HUES48 (cell line): ENCODE measurements at regions not wholly inside any gene's neighbourhood (a gene's known extent, or its start where the extent isn't known, plus 50 kb on each side); places are given as distances from the start of the nearest gene placed in this dataset.
A peak's percentile ranks its signal among the peaks of the same experiment; 100 is the strongest.

Source experiments
- H3K27ac ChIP-seq: one replicate; pipeline ENCODE4 v1.7.0; 2013; ENCODE audit warnings: low read depth, low read length, inconsistent platforms
- H3K27me3 ChIP-seq: 2 replicates; pipeline ENCODE4 v1.6.1; 2013; ENCODE audit warnings: mild to moderate bottlenecking, low read length; ENCODE audit not compliant: control insufficient read depth, insufficient read depth
- H3K36me3 ChIP-seq: 2 replicates; pipeline ENCODE4 v1.6.1; 2013; ENCODE audit warnings: low read length; ENCODE audit not compliant: control insufficient read depth, insufficient read depth
- H3K4me1 ChIP-seq: 2 replicates; pipeline ENCODE4 v1.6.1; 2013; ENCODE audit warnings: mild to moderate bottlenecking, low read length; ENCODE audit not compliant: control insufficient read depth, insufficient read depth
- H3K4me3 ChIP-seq: 2 replicates; pipeline ENCODE4 v1.5.1; 2013; ENCODE audit warnings: mild to moderate bottlenecking, low read depth, low read length
- H3K9ac ChIP-seq: 2 replicates; pipeline ENCODE4 v1.6.1; 2013; ENCODE audit warnings: mild to moderate bottlenecking, low read depth, low read length, moderate library complexity
- H3K9me3 ChIP-seq: 2 replicates; pipeline ENCODE4 v1.6.1; 2013; ENCODE audit warnings: low read length; ENCODE audit not compliant: control insufficient read depth, insufficient read depth

GRCh38 chr12:77603946-77604345 is 226.7 kb upstream of the NAV3 start:
- Histone ChIP-seq H3K4me3 (no peak overlapping the region), H3K36me3 (no peaks in the 10 kb centered on the region), H3K9me3 (no peaks in the 10 kb centered on the region), H3K27me3 (no peaks in the 10 kb centered on the region), H3K9ac (no peak overlapping the region), H3K27ac (no peak overlapping the region), H3K4me1 (no peaks in the 10 kb centered on the region)

GRCh38 chr12:77601069-77601468 is 229.6 kb upstream of the NAV3 start:
- Histone ChIP-seq H3K9me3 (no peaks in the 10 kb centered on the region), H3K4me3 (no peak overlapping the region), H3K36me3 (no peaks in the 10 kb centered on the region)

DNA sequence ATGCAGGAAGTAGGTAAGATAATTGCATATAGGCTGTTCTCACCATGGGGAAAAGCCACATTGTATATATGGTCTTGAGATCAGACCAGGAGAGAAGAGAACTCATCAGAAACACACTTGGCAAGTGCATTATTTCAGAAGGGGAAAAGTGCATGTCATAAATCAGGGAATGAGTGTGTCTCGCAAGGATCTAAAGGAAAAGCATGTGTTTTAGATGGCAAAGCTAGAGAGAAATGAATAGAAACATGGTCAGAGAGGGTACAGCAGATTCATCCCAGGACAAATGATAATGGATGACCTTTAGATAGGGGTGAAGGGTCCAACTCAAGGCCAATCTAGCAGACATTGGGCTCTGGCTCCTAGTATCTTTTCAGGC is 230.2 kb upstream of the NAV3 start:
- Histone ChIP-seq H3K36me3 (no peaks in the 10 kb centered on the region), H3K4me1 (no peaks in the 10 kb centered on the region), H3K9me3 (no peaks in the 10 kb centered on the region), H3K9ac (no peak overlapping the region), H3K27me3 (no peaks in the 10 kb centered on the region), H3K27ac (no peak overlapping the region), H3K4me3 (no peak overlapping the region)

More at GRCh38 chr12:77601069-77601468, 229.6 kb upstream of the NAV3 start:
- Histone ChIP-seq H3K27ac (no peak overlapping the region), H3K9ac (no peak overlapping the region), H3K4me1 (no peaks in the 10 kb centered on the region), H3K27me3 (no peaks in the 10 kb centered on the region)

GRCh38 chr12:77599782-77600467 is 230.8 kb upstream of the NAV3 start:
- no peak overlapping the region for H3K27ac ChIP-seq
- H3K27me3 ChIP-seq: no peaks in the 10 kb centered on the region
- H3K4me1 ChIP-seq: no peaks in the 10 kb centered on the region
- no peaks in the 10 kb centered on the region for H3K36me3 ChIP-seq
- H3K9ac ChIP-seq: no peak overlapping the region
- H3K4me3 ChIP-seq: no peak overlapping the region
- no peaks in the 10 kb centered on the region for H3K9me3 ChIP-seq

DNA sequence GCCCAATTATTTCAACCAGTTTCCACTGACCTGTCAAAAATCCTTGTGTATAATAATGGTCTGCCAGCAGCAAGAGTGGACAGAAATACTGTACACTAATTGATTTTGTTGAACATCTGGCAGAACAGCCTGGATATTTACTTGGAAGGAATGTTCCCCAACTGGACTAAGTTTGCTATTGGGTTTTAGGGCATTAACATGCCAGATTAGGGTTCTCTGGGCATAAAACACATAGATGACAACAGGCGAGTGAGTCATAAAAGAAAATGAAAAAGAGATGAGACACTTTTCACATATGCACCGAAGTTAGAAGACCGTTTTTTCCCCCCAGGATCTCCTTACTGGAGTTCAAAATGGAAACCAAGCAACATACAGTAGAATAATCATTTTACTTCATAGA is 236.3 kb upstream of the NAV3 start:
- H3K4me1 ChIP-seq: no peaks in the 10 kb centered on the region
- no peak overlapping the region for H3K27ac ChIP-seq
- no peaks in the 10 kb centered on the region for H3K36me3 ChIP-seq
- no peak overlapping the region for H3K9ac ChIP-seq
- no peaks in the 10 kb centered on the region for H3K9me3 ChIP-seq
- no peak overlapping the region for H3K4me3 ChIP-seq
- H3K27me3 ChIP-seq: no peaks in the 10 kb centered on the region

DNA sequence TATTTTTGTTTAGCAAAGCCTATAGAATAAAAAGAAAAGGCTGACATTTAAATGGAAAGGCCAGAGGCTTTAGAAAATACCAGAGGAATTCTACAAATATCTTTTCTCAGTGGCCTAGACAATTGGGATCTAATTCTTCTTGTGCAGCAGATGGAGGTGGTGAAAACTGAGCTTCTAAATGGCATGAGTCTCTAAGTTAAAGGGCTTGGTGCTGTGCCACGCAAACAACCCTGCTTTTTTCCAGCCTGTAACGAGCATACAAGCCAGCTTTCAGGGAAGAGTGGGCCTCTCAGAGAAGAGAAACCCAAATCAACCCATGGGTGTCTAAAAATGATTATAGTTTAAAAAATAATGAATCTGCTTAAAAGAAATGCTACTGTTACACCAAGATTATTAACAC is 237.9 kb upstream of the NAV3 start:
- Histone ChIP-seq H3K9me3 (no peaks in the 10 kb centered on the region), H3K4me3 (no peak overlapping the region), H3K4me1 (no peaks in the 10 kb centered on the region), H3K9ac (no peak overlapping the region), H3K27me3 (no peaks in the 10 kb centered on the region), H3K27ac (no peak overlapping the region), H3K36me3 (no peaks in the 10 kb centered on the region)

DNA sequence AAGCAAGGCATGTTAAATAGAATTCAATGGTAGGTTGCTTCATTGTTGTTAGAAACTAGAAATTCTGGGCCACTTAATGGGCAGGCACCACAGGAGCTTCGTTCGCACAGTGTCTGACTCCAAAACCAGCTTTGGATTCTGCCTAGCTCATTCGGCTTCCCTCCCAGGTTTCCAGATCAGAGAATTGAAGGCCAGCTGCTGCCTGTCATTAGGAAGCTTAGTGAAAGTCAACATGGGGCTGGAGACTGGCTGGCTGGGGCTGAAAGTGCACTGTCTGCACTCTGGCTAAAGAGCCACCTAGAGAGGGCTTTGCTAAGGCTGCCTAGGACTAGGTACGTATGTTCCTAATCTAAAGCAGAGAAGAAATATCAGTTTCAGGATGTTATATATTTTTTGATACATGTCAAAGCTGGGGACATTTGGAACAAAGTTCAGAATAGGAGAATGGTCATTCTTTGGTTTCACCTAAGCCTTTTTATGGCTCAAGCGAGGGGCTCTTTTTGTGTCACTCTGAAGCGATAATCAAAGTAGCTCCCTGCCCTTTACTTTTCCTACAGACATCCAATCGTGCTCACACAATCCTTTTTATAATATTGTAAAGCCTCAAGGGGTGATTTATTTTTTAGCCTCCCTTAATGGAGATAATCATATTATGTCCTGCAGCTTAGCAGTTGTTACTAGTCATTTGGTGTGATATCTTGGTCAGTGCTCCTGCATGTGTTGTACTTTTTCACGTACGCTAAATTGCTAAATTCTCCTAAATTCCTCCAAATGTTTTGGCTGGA is 238.5 kb upstream of the NAV3 start:
- H3K27ac ChIP-seq: peak overlapping the region; percentile 11
- no peak overlapping the region for H3K9ac ChIP-seq
- H3K36me3 ChIP-seq: no peaks in the 10 kb centered on the region

DNA sequence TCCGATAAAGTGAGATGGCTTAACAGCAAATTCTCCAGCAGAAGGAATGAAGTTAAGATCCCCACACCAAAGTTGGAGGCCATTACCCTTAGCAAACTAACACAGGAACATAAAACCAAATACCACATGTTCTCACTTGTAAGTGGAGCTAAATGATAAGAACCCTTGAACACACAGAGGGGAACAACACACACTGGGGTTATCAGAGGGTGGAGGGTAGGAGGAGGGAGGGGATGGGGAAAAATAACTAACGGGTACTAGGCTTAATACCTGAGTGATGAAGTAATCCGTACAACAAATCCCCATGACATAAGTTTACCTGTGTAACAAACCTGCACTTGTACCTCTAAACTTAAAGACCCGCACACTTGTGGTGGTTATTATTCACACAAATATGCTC is 240.4 kb upstream of the NAV3 start:
- Histone ChIP-seq H3K27me3 (no peaks in the 10 kb centered on the region), H3K27ac (no peak overlapping the region), H3K9me3 (no peaks in the 10 kb centered on the region), H3K4me1 (no peaks in the 10 kb centered on the region), H3K9ac (no peak overlapping the region), H3K4me3 (no peak overlapping the region), H3K36me3 (no peaks in the 10 kb centered on the region)

More for the DNA sequence above, 238.5 kb upstream of the NAV3 start:
- H3K27me3 ChIP-seq: no peaks in the 10 kb centered on the region
- no peak overlapping the region for H3K4me3 ChIP-seq
- H3K4me1 ChIP-seq: no peaks in the 10 kb centered on the region
- no peaks in the 10 kb centered on the region for H3K9me3 ChIP-seq

DNA sequence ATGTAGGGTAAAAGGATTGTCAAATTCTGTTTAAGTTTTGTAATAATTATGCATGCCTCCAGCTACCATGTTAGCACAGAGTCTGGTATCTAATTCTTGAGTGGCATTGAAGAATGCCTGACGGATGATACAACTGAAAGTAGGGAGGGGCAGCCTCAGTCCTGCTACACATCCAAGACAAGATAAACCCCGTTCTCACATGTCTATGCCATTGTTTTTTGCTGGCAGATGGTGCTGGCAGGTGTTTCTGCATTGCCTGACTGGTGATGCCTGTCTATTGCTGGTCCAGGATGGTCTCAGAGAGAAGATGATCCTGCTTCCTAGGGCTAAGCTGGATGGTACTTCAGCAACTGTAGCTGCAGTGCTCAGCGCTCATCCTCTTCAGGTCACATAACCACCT is 245.8 kb upstream of the NAV3 start:
- H3K27me3 ChIP-seq: no peaks in the 10 kb centered on the region
- H3K36me3 ChIP-seq: no peaks in the 10 kb centered on the region
- H3K9ac ChIP-seq: no peak overlapping the region
- H3K4me1 ChIP-seq: no peaks in the 10 kb centered on the region; the same call in 1 of the 2 replicates
- H3K4me3 ChIP-seq: no peak overlapping the region
- no peaks in the 10 kb centered on the region for H3K9me3 ChIP-seq
- no peak overlapping the region for H3K27ac ChIP-seq

- Histone ChIP-seq H3K36me3 (no peaks in the 10 kb centered on the region), H3K4me3 (no peak overlapping the region), H3K27me3 (no peaks in the 10 kb centered on the region), H3K4me1 (no peaks in the 10 kb centered on the region; the same call in 1 of the 2 replicates), H3K9me3 (no peaks in the 10 kb centered on the region), H3K27ac (no peak overlapping the region), H3K9ac (no peak overlapping the region)
Observed at GRCh38 chr12:77578466-77579220, 252.1 kb upstream of the NAV3 start.

GRCh38 chr12:77577791-77578190 is 252.9 kb upstream of the NAV3 start:
- Histone ChIP-seq H3K36me3 (no peaks in the 10 kb centered on the region), H3K9me3 (no peaks in the 10 kb centered on the region), H3K4me3 (no peak overlapping the region), H3K27me3 (no peaks in the 10 kb centered on the region), H3K4me1 (no peaks in the 10 kb centered on the region; the same call in 1 of the 2 replicates), H3K9ac (no peak overlapping the region), H3K27ac (no peak overlapping the region)
